Heart left ventricle (tissue), 16 donors: ENCODE measurements at regions not wholly inside any gene's neighbourhood (a gene's known extent, or its start where the extent isn't known, plus 50 kb on each side); places are given as distances from the start of the nearest gene placed in this dataset.

Source experiments
- ATAC-seq, 4 donors: fragments of 200-7000 bp; cut with Tn5 transposase; one replicate each; pipeline ENCODE4 v1.9.1; 2020 to 2022; ENCODE audit warnings: moderate library complexity in 4 of 4, mild to moderate bottlenecking in 3 of 4, moderate number of reproducible peaks in 1 of 4
- DNase-seq, 5 donors: peaks; one replicate each; pipeline ENCODE4 v3.0.0-alpha.2; 2020
- H3K27ac ChIP-seq, 12 donors: fragments of 200-600 bp; sonication (generic) in 4 of 12; one replicate each; pipeline versions ENCODE4 v1.5.0 to v1.8.0; 2016 to 2022; ENCODE audit warnings: mild to moderate bottlenecking in 2 of 12
- H3K27me3 ChIP-seq, 9 donors: fragments of 200-600 bp; sonication (generic) in 2 of 9; one replicate each; pipeline versions ENCODE4 v1.5.1 to v1.8.0; 2016 to 2022; ENCODE audit warnings: mild to moderate bottlenecking in 3 of 9
- H3K36me3 ChIP-seq, 9 donors: fragments of 200-600 bp; sonication (generic) in 2 of 9; one replicate each; pipeline versions ENCODE4 v1.5.0 to v1.8.0; 2018 to 2022; ENCODE audit warnings: mild to moderate bottlenecking in 2 of 9
- H3K4me1 ChIP-seq, 12 donors: fragments of 200-600 bp; sonication (generic) in 4 of 12; one replicate each; pipeline versions ENCODE4 v1.5.0 to v1.8.0; 2016 to 2022; ENCODE audit warnings: mild to moderate bottlenecking in 3 of 12
- H3K4me3 ChIP-seq, 12 donors: fragments of 200-600 bp; sonication (generic) in 4 of 12; one replicate each; pipeline versions ENCODE4 v1.5.0 to v1.8.0; 2017 to 2022; ENCODE audit warnings: mild to moderate bottlenecking in 9 of 12, moderate library complexity in 4 of 12
- H3K9me3 ChIP-seq, 12 donors: fragments of 200-600 bp; sonication (generic) in 4 of 12; one replicate each; pipeline versions ENCODE4 v1.5.0 to v1.8.0; 2016 to 2022; ENCODE audit warnings: mild to moderate bottlenecking in 1 of 12
- POLR2A ChIP-seq, 2 donors: fragments of 450-650 bp; IDR thresholded peaks; one replicate each; pipeline ENCODE4 v1.6.1; 2017; ENCODE audit warnings: antibody characterized with exemption in 2 of 2, mild to moderate bottlenecking in 2 of 2, moderate library complexity in 2 of 2
- WGBS, 4 donors: extraction: QIAGEN DNeasy Blood & Tissue Kit in 2 of 4; methylation state at CpG; one replicate each; pipeline versions ENCODE4 v1.1.5 to v1.1.7; 2013 to 2018; 5-methylcytosine and 5-hydroxymethylcytosine counted together
- intact Hi-C, 10 donors: fragments of 100-400 bp; cut with DNase I; formaldehyde crosslinking; loops; one replicate each; pipeline versions ENCODE4 v1.11.1 to v1.14.2; 2022
- TF ChIP-seq, protein P1 (sequence below), 12 donors: fragments of 200-600 bp; sonication (generic) in 4 of 12; IDR thresholded peaks; one replicate each; pipeline versions ENCODE4 v1.5.0 to v1.8.0; 2018 to 2022; ENCODE audit warnings: antibody characterized with exemption in 12 of 12, mild to moderate bottlenecking in 5 of 12
- donor health status: ischemic (EF 13 %, LVEDD 7.1; RV severe dilation, severe dysfunction).
- donor health status: healthy with polysubstance abuse.
- donor health status: DM: no; HTN: yes; CAD: no.
- donor health status: DM: no; HTN: no; CAD: no.
- donor health status: ischemic (EF 25% LVEDD 6.9; RV normal size, moderate dysfunction).
- donor health status: ischemic (EF 25% LVEDD 5.7; RV mildly dilated, moderate dysfunction).
- donor health status: healthy.
- donor health status: DM: yes; HTN: yes; CAD: no.
- donor health status: ischemic (EF 35%, LVEDD 5.7; RV mildly dilated, moderate dysfunction).
- donor health status: nonischemic (EF 11% LVEDD 7.7; RV severe dilation, severe dysfunction).
- donor health status: DM: yes; HTN: yes; CAD: no.
- donor health status: PGD.
- donor health status: ischemic (EF 29% LVEDD 5.4; RV normal size, mild dysfunction).
- donor health status: nonischemic (EF 23%, LVEDD 6.1; RV moderate dilation, normal function).

DNA sequence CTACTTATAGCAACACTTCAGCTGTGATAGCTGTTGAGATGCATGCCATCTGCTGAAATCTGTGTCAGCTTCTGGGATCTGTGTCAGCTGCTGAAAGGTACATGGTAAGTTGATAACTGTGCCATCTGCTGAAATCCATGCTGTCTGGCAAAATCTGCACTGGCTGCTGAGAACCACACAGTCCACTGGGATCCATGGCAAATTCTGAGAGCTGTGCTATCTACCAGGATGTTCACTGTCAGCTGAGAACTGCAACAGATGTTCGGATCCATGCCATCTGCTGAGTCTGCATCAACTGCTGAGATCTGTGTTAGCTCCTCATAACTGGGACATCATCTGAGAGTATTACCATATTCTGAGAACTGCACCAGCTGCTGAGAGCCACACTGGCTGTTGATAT is 430.5 kb upstream of the POU3F4 start:
- intact Hi-C loops = no loop called here
- no peaks in the 10 kb centered on the region for H3K4me1 ChIP-seq
- H3K27ac ChIP-seq = no peak overlapping the region
- 56 to 83% (median 72%) methylated on average over 1 of the region's 1 CpG for WGBS, 4 donors
- no peak overlapping the region for H3K4me3 ChIP-seq
- no peak for ATAC-seq
- no peak for DNase-seq
- TF ChIP-seq, protein P1, sequence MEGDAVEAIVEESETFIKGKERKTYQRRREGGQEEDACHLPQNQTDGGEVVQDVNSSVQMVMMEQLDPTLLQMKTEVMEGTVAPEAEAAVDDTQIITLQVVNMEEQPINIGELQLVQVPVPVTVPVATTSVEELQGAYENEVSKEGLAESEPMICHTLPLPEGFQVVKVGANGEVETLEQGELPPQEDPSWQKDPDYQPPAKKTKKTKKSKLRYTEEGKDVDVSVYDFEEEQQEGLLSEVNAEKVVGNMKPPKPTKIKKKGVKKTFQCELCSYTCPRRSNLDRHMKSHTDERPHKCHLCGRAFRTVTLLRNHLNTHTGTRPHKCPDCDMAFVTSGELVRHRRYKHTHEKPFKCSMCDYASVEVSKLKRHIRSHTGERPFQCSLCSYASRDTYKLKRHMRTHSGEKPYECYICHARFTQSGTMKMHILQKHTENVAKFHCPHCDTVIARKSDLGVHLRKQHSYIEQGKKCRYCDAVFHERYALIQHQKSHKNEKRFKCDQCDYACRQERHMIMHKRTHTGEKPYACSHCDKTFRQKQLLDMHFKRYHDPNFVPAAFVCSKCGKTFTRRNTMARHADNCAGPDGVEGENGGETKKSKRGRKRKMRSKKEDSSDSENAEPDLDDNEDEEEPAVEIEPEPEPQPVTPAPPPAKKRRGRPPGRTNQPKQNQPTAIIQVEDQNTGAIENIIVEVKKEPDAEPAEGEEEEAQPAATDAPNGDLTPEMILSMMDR (IDR thresholded peaks at IDR 0.05) = no peak
- TF ChIP-seq POLR2A (IDR thresholded peaks at IDR 0.05) = no peak
- H3K36me3 ChIP-seq = no peaks in the 10 kb centered on the region
- peaks cover 0 to 20% (median 0%) of the 10 kb centered on the region in 12 donors for H3K9me3 ChIP-seq
- no peaks in the 10 kb centered on the region for H3K27me3 ChIP-seq

DNA sequence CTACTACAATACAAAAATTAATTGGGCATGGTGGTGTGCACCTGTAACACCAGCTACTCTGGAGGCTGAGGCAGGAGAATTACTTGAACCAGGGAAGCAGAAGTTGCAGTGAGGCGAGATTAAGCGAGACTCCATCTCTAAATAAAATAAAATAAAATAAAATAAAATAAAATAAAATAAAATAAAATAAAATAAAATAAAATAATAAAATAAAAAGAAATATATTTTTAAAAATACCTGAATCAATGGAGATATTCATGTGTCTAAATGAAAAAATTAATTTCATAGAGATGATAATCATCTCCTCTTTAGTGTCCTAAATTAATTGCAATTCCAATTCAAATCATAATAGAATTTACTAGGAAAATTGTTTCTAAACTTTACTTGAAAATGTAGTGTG is 406.1 kb upstream of the POU3F4 start:
- intact Hi-C loops = no loop called here
- Histone ChIP-seq H3K4me1 (no peaks in the 10 kb centered on the region), H3K4me3 (no peak overlapping the region), H3K27ac (no peak overlapping the region), H3K36me3 (no peaks in the 10 kb centered on the region), H3K9me3 (peaks cover 0 to 3% (median 0%) of the 10 kb centered on the region in 12 donors), H3K27me3 (no peaks in the 10 kb centered on the region)
- no peak for DNase-seq
- no peak for ATAC-seq
- TF ChIP-seq POLR2A (IDR thresholded peaks at IDR 0.05) = no peak
- TF ChIP-seq, protein P1 (IDR thresholded peaks at IDR 0.05) = no peak
- WGBS, 4 donors = 77 to 95% (median 90%) methylated on average over 2 of the region's 2 CpGs

GRCh38 chrX:83108278-83108677 is 399.8 kb upstream of the POU3F4 start:
- ATAC-seq (no peak), DNase-seq (no peak)
- H3K27me3 ChIP-seq = no peaks in the 10 kb centered on the region
- H3K36me3 ChIP-seq = no peaks in the 10 kb centered on the region
- no peak overlapping the region for H3K27ac ChIP-seq
- intact Hi-C loops = no loop called here
- no peaks in the 10 kb centered on the region for H3K9me3 ChIP-seq
- TF ChIP-seq, protein P1 (IDR thresholded peaks at IDR 0.05) = no peak
- TF ChIP-seq POLR2A (IDR thresholded peaks at IDR 0.05) = no peak
- no peak overlapping the region for H3K4me3 ChIP-seq
- 56 to 77% (median 70%) methylated on average over 1 of the region's 1 CpG for WGBS, 4 donors
- H3K4me1 ChIP-seq = no peaks in the 10 kb centered on the region

- intact Hi-C loops = no loop called here
- Histone ChIP-seq H3K27me3 (no peaks in the 10 kb centered on the region), H3K4me3 (no peak overlapping the region), H3K36me3 (no peaks in the 10 kb centered on the region), H3K4me1 (no peaks in the 10 kb centered on the region), H3K9me3 (no peaks in the 10 kb centered on the region), H3K27ac (no peak overlapping the region)
- no peak for ATAC-seq
- whole genome bisulfite sequencing, 4 donors = 39 to 55% (median 48%) methylated on average over 5 of the region's 5 CpGs
- no peak for DNase-seq
- TF ChIP-seq, protein P1 (IDR thresholded peaks at IDR 0.05) = no peak
- no peak for TF ChIP-seq POLR2A (IDR thresholded peaks at IDR 0.05)
Observed at GRCh38 chrX:83145876-83146275, 362.2 kb upstream of the POU3F4 start.
